Neural cell (in vitro differentiated cells): ENCODE measurements at regions not wholly inside any gene's neighbourhood (a gene's known extent, or its start where the extent isn't known, plus 50 kb on each side); places are given as distances from the start of the nearest gene placed in this dataset.

Source experiments
- CTCF ChIP-seq: fragments of 450-650 bp; IDR thresholded peaks from 2 replicates; pipeline ENCODE4 v1.5.1; 2014; ENCODE audit warnings: antibody characterized with exemption, mild to moderate bottlenecking, moderate library complexity; ENCODE audit not compliant: poor library complexity, severe bottlenecking
- EP300 ChIP-seq: fragments of 450-650 bp; conservative IDR thresholded peaks from 2 replicates; pipeline ENCODE4 v1.6.1; 2014; ENCODE audit warnings: antibody characterized with exemption, mild to moderate bottlenecking, moderate library complexity; ENCODE audit not compliant: poor library complexity, severe bottlenecking
- EZH2 ChIP-seq: fragments of 200-600, 300-800 bp; shearing (Covaris generic), sonication (generic); IDR thresholded peaks from 2 replicates; pipeline ENCODE4 v1.6.1; 2014; ENCODE audit warnings: antibody characterized with exemption, low read length, borderline replicate concordance, mild to moderate bottlenecking; ENCODE audit not compliant: insufficient read depth, poor library complexity, severe bottlenecking
- RAD21 ChIP-seq: fragments of 450-650 bp; conservative IDR thresholded peaks from 2 replicates; pipeline ENCODE4 v1.6.1; 2014; ENCODE audit warnings: antibody characterized with exemption, mild to moderate bottlenecking, moderate library complexity
- TF ChIP-seq, protein P1 (sequence below): IDR thresholded peaks from 2 replicates; pipeline ENCODE4 v1.6.1; 2012; ENCODE audit warnings: borderline replicate concordance

DNA sequence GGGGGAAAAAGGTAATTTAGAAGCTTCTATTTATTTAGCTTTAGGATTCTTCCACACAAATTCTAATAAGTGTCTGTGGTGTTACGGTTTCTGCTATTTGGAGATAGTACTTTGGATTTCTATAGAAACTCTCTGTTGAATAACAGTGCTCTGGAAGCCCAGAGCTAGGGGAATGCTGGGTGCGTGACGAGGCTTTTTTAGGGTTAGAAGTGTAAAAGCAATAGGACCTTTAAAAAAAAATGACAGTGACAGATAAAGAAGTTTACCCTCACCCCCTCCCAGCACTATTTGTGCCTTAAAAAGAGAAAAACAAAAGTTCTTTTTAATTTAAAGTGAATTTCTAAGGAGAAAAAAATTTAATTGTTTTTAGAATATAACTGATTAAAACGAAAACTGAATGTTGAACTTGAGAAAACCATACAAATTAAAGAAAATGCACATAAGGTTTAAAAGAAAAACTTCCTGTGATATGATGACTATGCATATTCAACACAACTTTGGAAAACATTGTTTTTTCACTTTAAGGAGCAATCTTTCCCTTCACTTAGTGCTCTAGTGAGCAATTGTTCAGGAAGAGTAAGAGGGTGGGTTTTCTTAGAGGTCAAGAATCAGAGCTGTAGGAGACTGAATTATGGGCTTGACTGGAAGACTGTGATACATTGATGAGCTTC is 89.6 kb upstream of the RIPOR2 start:
- no peak for TF ChIP-seq EZH2
- no peak for TF ChIP-seq CTCF
- TF ChIP-seq EP300: no peak
- TF ChIP-seq RAD21: no peak
- TF ChIP-seq, protein P1, sequence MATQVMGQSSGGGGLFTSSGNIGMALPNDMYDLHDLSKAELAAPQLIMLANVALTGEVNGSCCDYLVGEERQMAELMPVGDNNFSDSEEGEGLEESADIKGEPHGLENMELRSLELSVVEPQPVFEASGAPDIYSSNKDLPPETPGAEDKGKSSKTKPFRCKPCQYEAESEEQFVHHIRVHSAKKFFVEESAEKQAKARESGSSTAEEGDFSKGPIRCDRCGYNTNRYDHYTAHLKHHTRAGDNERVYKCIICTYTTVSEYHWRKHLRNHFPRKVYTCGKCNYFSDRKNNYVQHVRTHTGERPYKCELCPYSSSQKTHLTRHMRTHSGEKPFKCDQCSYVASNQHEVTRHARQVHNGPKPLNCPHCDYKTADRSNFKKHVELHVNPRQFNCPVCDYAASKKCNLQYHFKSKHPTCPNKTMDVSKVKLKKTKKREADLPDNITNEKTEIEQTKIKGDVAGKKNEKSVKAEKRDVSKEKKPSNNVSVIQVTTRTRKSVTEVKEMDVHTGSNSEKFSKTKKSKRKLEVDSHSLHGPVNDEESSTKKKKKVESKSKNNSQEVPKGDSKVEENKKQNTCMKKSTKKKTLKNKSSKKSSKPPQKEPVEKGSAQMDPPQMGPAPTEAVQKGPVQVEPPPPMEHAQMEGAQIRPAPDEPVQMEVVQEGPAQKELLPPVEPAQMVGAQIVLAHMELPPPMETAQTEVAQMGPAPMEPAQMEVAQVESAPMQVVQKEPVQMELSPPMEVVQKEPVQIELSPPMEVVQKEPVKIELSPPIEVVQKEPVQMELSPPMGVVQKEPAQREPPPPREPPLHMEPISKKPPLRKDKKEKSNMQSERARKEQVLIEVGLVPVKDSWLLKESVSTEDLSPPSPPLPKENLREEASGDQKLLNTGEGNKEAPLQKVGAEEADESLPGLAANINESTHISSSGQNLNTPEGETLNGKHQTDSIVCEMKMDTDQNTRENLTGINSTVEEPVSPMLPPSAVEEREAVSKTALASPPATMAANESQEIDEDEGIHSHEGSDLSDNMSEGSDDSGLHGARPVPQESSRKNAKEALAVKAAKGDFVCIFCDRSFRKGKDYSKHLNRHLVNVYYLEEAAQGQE: no peak
